ENCODE measurements at regions not wholly inside any gene's neighbourhood (a gene's known extent, or its start where the extent isn't known, plus 50 kb on each side); places are given as distances from the start of the nearest gene placed in this dataset.
"Not testable (repeated sequence)": the region's sequence is repeated elsewhere in the genome, so short reads cannot be mapped to it uniquely, and the experiment has no call there.

DNA sequence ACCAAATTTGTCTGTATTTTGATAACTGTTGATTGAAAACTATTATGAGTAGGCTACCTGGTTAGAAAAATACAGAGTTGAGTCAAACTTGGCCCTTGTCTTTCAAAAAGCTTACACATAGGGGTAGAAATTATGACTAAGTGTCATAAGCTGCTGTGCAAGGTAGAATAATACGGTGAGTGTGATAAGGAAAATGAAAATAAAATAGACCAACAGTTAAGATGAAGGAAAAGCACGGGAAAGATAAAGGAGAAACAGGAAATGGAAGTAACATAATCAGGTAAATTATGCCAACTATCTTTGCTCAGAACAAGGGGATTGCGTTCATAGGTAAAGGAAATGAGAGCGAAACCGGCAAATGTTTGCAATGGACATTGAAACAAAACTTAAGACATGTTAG, 302.5 kb downstream of the PCDH7 start:
- DNase-seq (ENCODE audit: low spot score): no peak
- no peaks in the 10 kb centered on the region for H3K4me1 ChIP-seq (replicated peaks)
- H3K4me3 ChIP-seq: no peak overlapping the region
- 90% methylated on average over 5 of the region's 5 CpGs for WGBS
- H3K9me3 ChIP-seq: no peaks in the 10 kb centered on the region
- H3K36me3 ChIP-seq: no peaks in the 10 kb centered on the region
- H3K27me3 ChIP-seq (replicated peaks; ENCODE audit: insufficient read depth): no peaks in the 10 kb centered on the region
- intact Hi-C loops (cut with DNase I): no loop called here
- TF ChIP-seq POLR2A (IDR thresholded peaks at IDR 0.05) (no peak), POLR2AphosphoS5 (IDR thresholded peaks at IDR 0.05) (no peak)
- TF ChIP-seq, protein P1, sequence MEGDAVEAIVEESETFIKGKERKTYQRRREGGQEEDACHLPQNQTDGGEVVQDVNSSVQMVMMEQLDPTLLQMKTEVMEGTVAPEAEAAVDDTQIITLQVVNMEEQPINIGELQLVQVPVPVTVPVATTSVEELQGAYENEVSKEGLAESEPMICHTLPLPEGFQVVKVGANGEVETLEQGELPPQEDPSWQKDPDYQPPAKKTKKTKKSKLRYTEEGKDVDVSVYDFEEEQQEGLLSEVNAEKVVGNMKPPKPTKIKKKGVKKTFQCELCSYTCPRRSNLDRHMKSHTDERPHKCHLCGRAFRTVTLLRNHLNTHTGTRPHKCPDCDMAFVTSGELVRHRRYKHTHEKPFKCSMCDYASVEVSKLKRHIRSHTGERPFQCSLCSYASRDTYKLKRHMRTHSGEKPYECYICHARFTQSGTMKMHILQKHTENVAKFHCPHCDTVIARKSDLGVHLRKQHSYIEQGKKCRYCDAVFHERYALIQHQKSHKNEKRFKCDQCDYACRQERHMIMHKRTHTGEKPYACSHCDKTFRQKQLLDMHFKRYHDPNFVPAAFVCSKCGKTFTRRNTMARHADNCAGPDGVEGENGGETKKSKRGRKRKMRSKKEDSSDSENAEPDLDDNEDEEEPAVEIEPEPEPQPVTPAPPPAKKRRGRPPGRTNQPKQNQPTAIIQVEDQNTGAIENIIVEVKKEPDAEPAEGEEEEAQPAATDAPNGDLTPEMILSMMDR (IDR thresholded peaks at IDR 0.05): no peak
- H3K27ac ChIP-seq: no peak overlapping the region

GRCh38 chr4:31023109-31023508, 302.9 kb downstream of the PCDH7 start:
- Histone ChIP-seq H3K36me3 (no peaks in the 10 kb centered on the region), H3K4me1 (replicated peaks) (no peaks in the 10 kb centered on the region), H3K27me3 (replicated peaks; ENCODE audit: insufficient read depth) (no peaks in the 10 kb centered on the region), H3K9me3 (no peaks in the 10 kb centered on the region), H3K27ac (no peak overlapping the region), H3K4me3 (no peak overlapping the region)
- intact Hi-C loops (cut with DNase I): no loop called here
- TF ChIP-seq POLR2A (IDR thresholded peaks at IDR 0.05): no peak
- TF ChIP-seq, protein P1 (IDR thresholded peaks at IDR 0.05): no peak
- TF ChIP-seq POLR2AphosphoS5 (IDR thresholded peaks at IDR 0.05): no peak
- no peak for DNase-seq (ENCODE audit: low spot score)
- WGBS: 83% methylated on average over 2 of the region's 2 CpGs

- TF ChIP-seq, protein P1 (IDR thresholded peaks at IDR 0.05): no peak
- no peak for TF ChIP-seq POLR2AphosphoS5 (IDR thresholded peaks at IDR 0.05)
- no peak for TF ChIP-seq POLR2A (IDR thresholded peaks at IDR 0.05)
- DNase-seq (ENCODE audit: low spot score): no peak
- intact Hi-C loops (cut with DNase I): no loop called here
- Histone ChIP-seq H3K36me3 (no peaks in the 10 kb centered on the region), H3K27ac (no peak overlapping the region), H3K4me3 (no peak overlapping the region), H3K9me3 (no peaks in the 10 kb centered on the region), H3K4me1 (replicated peaks) (no peaks in the 10 kb centered on the region), H3K27me3 (replicated peaks; ENCODE audit: insufficient read depth) (no peaks in the 10 kb centered on the region)
- WGBS: 86% methylated on average over 2 of the region's 2 CpGs
Observed at GRCh38 chr4:31023742-31024141, 303.6 kb downstream of the PCDH7 start.

- H3K36me3 ChIP-seq; H3K27me3 ChIP-seq (replicated peaks; ENCODE audit: insufficient read depth); H3K4me3 ChIP-seq; DNase-seq (ENCODE audit: low spot score); H3K27ac ChIP-seq; H3K4me1 ChIP-seq (replicated peaks); intact Hi-C loops (cut with DNase I); H3K9me3 ChIP-seq: not testable (repeated sequence)
- WGBS: 96% methylated on average over 12 of the region's 12 CpGs
Observed at GRCh38 chr4:31024781-31025180, 304.6 kb downstream of the PCDH7 start.

GRCh38 chr4:31026256-31026655, 306.1 kb downstream of the PCDH7 start:
- WGBS: 86% methylated on average over 5 of the region's 5 CpGs
- Histone ChIP-seq H3K4me3 (no peak overlapping the region), H3K9me3 (no peaks in the 10 kb centered on the region), H3K27me3 (replicated peaks; ENCODE audit: insufficient read depth) (no peaks in the 10 kb centered on the region), H3K27ac (no peak overlapping the region), H3K4me1 (replicated peaks) (no peaks in the 10 kb centered on the region), H3K36me3 (no peaks in the 10 kb centered on the region)
- DNase-seq (ENCODE audit: low spot score): no peak
- TF ChIP-seq, protein P1 (IDR thresholded peaks at IDR 0.05): no peak
- no peak for TF ChIP-seq POLR2AphosphoS5 (IDR thresholded peaks at IDR 0.05)
- no peak for TF ChIP-seq POLR2A (IDR thresholded peaks at IDR 0.05)
- intact Hi-C loops (cut with DNase I): no loop called here
